Pancreas (tissue), 10 donors: ENCODE measurements at regions not wholly inside any gene's neighbourhood (a gene's known extent, or its start where the extent isn't known, plus 50 kb on each side); places are given as distances from the start of the nearest gene placed in this dataset.

ENCODE experiments used
- ATAC-seq, 4 donors: fragments of 200-7000 bp; cut with Tn5 transposase; one replicate each; pipeline versions ENCODE4 v1.8.0 to v1.9.1; 2020; ENCODE audit warnings: mild to moderate bottlenecking in 4 of 4, moderate library complexity in 4 of 4
- DNase-seq, 6 donors: peaks; one replicate each; pipeline ENCODE4 v3.0.0-alpha.2; 2020
- FAIRE-seq: peaks from 2 replicates; lab custom pipeline; 2012; peaks lifted over from hg19 to GRCh38; lab: Jason Lieb, UNC
- H3K27ac ChIP-seq, 4 donors: fragments of 200-600 bp; sonication (generic); 1 replicate in 3 of 4; 2 replicates in 1 of 4; pipeline versions ENCODE4 v1.5.0 to v1.8.0; 2020
- H3K27me3 ChIP-seq, 4 donors: fragments of 200-600 bp; one replicate each; pipeline ENCODE4 v1.8.0; 2021
- H3K36me3 ChIP-seq, 3 donors: fragments of 200-600 bp; sonication (generic) in 1 of 3; one replicate each; pipeline versions ENCODE4 v1.5.0 to v1.8.0; 2020 to 2021
- H3K4me1 ChIP-seq, 3 donors: fragments of 200-600 bp; one replicate each; pipeline ENCODE4 v1.8.0; 2021
- H3K4me3 ChIP-seq, 4 donors: fragments of 200-600 bp; sonication (generic) in 2 of 4; one replicate each; pipeline versions ENCODE4 v1.5.0 to v1.8.0; 2020 to 2021
- H3K9me3 ChIP-seq, 4 donors: fragments of 200-600 bp; one replicate each; pipeline ENCODE4 v1.8.0; 2021
- WGBS, 2 donors: extraction: QIAGEN DNeasy Blood & Tissue Kit; methylation state at CpG; one replicate each; pipeline ENCODE4 v1.1.7; 2013; 5-methylcytosine and 5-hydroxymethylcytosine counted together
- intact Hi-C, 3 donors: fragments of 100-400 bp; cut with DNase I; formaldehyde crosslinking; loops; one replicate each; pipeline versions ENCODE4 v1.11.1 to v1.14.2; 2022
- TF ChIP-seq, protein P1 (sequence below), 4 donors: fragments of 200-600 bp; sonication (generic) in 3 of 4; IDR thresholded peaks; one replicate each; pipeline versions ENCODE4 v1.5.0 to v1.8.0; 2021; ENCODE audit warnings: antibody characterized with exemption in 4 of 4
- donor health status: healthy with polysubstance abuse.
- donor health status: DM: no; HTN: no; CAD: no; lungs with moderate emphysema.
- donor health status: DM: no; HTN: no; CAD: no.
- donor health status: control.
- donor health status: control.
- donor health status: Bipolar disorder and iron deficiency.
- donor health status: DM: yes; HTN: yes; CAD: no.
- donor health status: DM: no; HTN: no; CAD: no.
- donor health status: DM: no; HTN: no; CAD: no.
- donor health status: DM: yes; HTN: yes; CAD: no.

DNA sequence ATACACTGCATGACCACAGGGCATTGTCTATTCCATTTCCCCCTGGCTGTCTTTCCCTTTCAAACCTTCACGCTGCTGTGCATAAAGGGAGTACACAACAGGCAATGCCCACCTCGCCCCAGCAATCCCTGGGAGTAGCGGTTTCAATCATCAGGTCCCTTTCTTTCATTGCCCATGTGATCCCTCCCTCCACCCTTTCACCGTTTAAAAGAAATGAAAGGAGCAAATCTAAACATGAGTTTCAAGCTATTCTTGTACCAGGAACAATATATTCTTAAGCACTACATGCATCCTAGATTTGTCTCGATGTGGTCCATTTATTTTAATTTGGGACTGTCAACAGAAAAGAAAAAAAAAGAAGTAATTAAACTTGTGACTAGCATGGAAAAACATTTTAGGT, 123.4 kb upstream of the ARGLU1 start:
- Histone ChIP-seq H3K4me3 (no peak overlapping the region), H3K27me3 (no peaks in the 10 kb centered on the region), H3K36me3 (no peaks in the 10 kb centered on the region), H3K4me1 (no peaks in the 10 kb centered on the region), H3K27ac (no peak overlapping the region), H3K9me3 (no peaks in the 10 kb centered on the region)
- FAIRE-seq, result no peak
- no peak for ATAC-seq
- TF ChIP-seq, protein P1, sequence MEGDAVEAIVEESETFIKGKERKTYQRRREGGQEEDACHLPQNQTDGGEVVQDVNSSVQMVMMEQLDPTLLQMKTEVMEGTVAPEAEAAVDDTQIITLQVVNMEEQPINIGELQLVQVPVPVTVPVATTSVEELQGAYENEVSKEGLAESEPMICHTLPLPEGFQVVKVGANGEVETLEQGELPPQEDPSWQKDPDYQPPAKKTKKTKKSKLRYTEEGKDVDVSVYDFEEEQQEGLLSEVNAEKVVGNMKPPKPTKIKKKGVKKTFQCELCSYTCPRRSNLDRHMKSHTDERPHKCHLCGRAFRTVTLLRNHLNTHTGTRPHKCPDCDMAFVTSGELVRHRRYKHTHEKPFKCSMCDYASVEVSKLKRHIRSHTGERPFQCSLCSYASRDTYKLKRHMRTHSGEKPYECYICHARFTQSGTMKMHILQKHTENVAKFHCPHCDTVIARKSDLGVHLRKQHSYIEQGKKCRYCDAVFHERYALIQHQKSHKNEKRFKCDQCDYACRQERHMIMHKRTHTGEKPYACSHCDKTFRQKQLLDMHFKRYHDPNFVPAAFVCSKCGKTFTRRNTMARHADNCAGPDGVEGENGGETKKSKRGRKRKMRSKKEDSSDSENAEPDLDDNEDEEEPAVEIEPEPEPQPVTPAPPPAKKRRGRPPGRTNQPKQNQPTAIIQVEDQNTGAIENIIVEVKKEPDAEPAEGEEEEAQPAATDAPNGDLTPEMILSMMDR (IDR thresholded peaks at IDR 0.05), result no peak
- DNase-seq, result no peak
- 51 to 55% methylated on average over 5 of the region's 5 CpGs for WGBS, 2 donors
- intact Hi-C loops, result no loop called here

DNA sequence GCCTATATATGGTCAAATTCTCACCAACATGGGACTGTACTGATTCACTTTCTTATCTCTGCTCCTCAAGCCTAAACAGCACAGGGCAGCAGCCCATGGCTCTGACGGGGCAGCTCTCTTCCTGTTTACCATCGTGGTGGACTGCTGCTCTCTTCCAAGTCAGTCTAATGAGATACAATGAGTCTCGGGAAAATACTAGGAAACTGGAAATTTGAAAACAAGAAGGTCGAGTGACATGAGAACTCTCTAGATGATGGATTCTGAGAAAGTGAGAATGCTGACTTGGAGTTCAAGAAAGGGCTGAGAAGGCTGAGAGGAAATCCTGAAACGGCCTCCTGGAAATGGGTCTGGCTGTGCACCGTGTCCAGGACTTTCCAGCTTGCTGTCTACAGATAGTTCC, 122.8 kb upstream of the ARGLU1 start:
- H3K27ac ChIP-seq, result no peak overlapping the region
- FAIRE-seq, result no peak
- intact Hi-C loops, result no loop called here

DNA sequence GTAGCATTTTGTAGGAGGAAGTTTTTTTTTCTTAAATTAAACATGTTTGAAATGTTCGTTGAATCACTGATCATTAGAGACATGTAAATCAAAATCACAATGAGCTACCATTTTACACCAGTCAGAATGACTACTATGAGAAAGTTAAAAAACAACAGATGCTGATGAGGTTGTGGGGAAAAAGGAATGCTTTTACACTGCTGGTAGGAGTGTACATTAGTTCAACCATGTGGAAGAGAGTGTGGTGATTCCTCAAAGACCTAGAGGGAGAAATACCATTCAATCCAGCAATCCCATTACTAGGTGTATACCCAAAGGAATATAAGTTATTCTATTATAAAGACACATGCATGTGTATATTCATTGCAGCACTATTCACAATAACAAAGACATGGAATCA, 122.0 kb upstream of the ARGLU1 start:
- intact Hi-C loops, result no loop called here
- ATAC-seq (no peak), DNase-seq (no peak), FAIRE-seq (no peak)
- no peaks in the 10 kb centered on the region for H3K36me3 ChIP-seq
- no peaks in the 10 kb centered on the region for H3K4me1 ChIP-seq
- TF ChIP-seq, protein P1 (IDR thresholded peaks at IDR 0.05), result no peak
- WGBS, 2 donors, result 60 to 89% methylated on average over 1 of the region's 1 CpG
- H3K27ac ChIP-seq, result no peak overlapping the region
- H3K4me3 ChIP-seq, result no peak overlapping the region
- no peaks in the 10 kb centered on the region for H3K9me3 ChIP-seq
- no peaks in the 10 kb centered on the region for H3K27me3 ChIP-seq

More for the DNA sequence above, 122.8 kb upstream of the ARGLU1 start:
- Histone ChIP-seq H3K4me3 (no peak overlapping the region), H3K27me3 (no peaks in the 10 kb centered on the region), H3K4me1 (no peaks in the 10 kb centered on the region), H3K36me3 (no peaks in the 10 kb centered on the region), H3K9me3 (no peaks in the 10 kb centered on the region)
- TF ChIP-seq, protein P1 (IDR thresholded peaks at IDR 0.05), result no peak
- no peak for DNase-seq
- WGBS, 2 donors, result 62 to 68% methylated on average over 6 of the region's 6 CpGs
- no peak for ATAC-seq

DNA sequence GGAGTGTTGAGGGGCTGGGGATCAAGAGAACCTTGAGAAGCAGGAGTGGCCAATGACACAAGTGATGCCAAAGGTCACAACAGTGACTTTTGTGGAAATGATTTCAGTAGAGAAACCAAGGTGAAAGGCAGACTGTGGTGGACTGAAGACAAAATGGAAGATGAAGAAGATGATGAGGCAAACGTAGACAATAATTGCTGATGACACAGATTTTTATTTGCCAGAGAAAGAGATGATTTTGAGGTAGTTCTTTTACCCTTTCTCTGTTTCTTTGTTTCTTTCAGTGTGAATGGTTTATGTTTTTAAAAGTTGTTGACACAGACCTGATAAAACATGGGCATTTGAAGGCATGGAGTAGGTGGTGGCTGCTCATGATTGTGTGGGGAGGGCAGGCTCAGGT, 121.0 kb upstream of the ARGLU1 start:
- ATAC-seq, result no peak
- TF ChIP-seq, protein P1 (IDR thresholded peaks at IDR 0.05), result no peak
- no peaks in the 10 kb centered on the region for H3K9me3 ChIP-seq
- 40 to 54% methylated on average over 1 of the region's 1 CpG for WGBS, 2 donors
- H3K4me1 ChIP-seq, result no peaks in the 10 kb centered on the region
- H3K27me3 ChIP-seq, result no peaks in the 10 kb centered on the region
- no peak for FAIRE-seq
- no peak overlapping the region for H3K27ac ChIP-seq
- H3K4me3 ChIP-seq, result no peak overlapping the region
- DNase-seq, result no peak
- intact Hi-C loops, result no loop called here
- no peaks in the 10 kb centered on the region for H3K36me3 ChIP-seq

DNA sequence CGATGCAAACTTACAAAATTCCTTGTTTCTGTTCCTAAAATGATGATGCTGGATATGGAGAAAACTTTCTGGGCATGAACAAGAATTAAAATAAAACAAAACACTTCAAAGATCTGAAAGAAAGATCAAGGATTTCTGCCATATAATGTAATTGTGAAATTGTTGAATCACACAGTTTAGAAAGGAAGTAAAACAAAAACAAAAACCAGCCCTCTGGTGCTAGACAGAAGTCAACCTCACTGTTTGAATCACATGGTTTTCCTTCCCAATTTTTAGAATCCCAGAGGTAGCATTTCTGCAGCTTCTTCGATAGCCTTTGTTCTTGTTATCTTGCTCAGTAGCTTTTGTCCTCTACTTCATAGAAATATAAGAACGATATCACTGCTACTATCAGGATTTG, 118.2 kb upstream of the ARGLU1 start:
- Histone ChIP-seq H3K27me3 (no peaks in the 10 kb centered on the region), H3K4me1 (no peaks in the 10 kb centered on the region), H3K4me3 (no peak overlapping the region), H3K36me3 (no peaks in the 10 kb centered on the region), H3K9me3 (no peaks in the 10 kb centered on the region), H3K27ac (no peak overlapping the region)
- FAIRE-seq (no peak), ATAC-seq (no peak), DNase-seq (no peak)
- intact Hi-C loops, result no loop called here
- TF ChIP-seq, protein P1 (IDR thresholded peaks at IDR 0.05), result no peak
- WGBS, 2 donors, result 64 to 78% methylated on average over 3 of the region's 3 CpGs
